HepG2 (cell line): ENCODE measurements at regions not wholly inside any gene's neighbourhood (a gene's known extent, or its start where the extent isn't known, plus 50 kb on each side); places are given as distances from the start of the nearest gene placed in this dataset.

Source experiments
- ATAC-seq: fragments of 200-7000 bp; cut with Tn5 transposase; 3 replicates; pipeline ENCODE4 v1.9.1; 2020; ENCODE audit warnings: mild to moderate bottlenecking, moderate library complexity
- BruUV-seq: library from RNA; stranded (reverse); fragments of 400-500 nt; replicated peaks from 2 replicates; lab custom pipeline; 2021; lab: Mats Ljungman, UMichigan
- CTCF ChIA-PET: fragments of 300-600 bp; formaldehyde crosslinking; extraction: SDS; loops from one replicate; lab custom pipeline; 2021; ENCODE audit warnings: low total read pairs, inconsistent platforms, low intra/inter-chr PET ratio; lab: Yijun Ruan, JAX
- POLR2A ChIA-PET: fragments of 350-600 bp; sonication (Branson Sonifier 250); formaldehyde crosslinking; loops from one replicate; lab custom pipeline; 2020; ENCODE audit warnings: antibody characterized with exemption, inconsistent platforms; lab: Yijun Ruan, JAX
- DNase-seq: peaks from one replicate; pipeline ENCODE4 v3.0.0-alpha.2; 2015; ENCODE audit warnings: low spot score
- FAIRE-seq: peaks from 3 replicates; lab custom pipeline; 2011; peaks lifted over from hg19 to GRCh38; lab: Jason Lieb, UNC
- H2AFZ ChIP-seq: one replicate; pipeline ENCODE4 v1.6.1; 2011; ENCODE audit warnings: low read length, inconsistent platforms
- H3K27ac ChIP-seq: fragments of 300-600 bp; 3 replicates; pipeline ENCODE4 v1.8.0; 2011; ENCODE audit warnings: mixed run types, mild to moderate bottlenecking, mixed read lengths, low read length, inconsistent platforms; ENCODE audit not compliant: insufficient read depth; ENCODE audit errors: extremely low read length
- H3K27me3 ChIP-seq, 2 experiments: fragments of 200-600 bp in 1 of 2; 2 replicates in 1 of 2; 3 replicates in 1 of 2; pipeline versions ENCODE4 v1.6.0 to v1.8.0; 2011; ENCODE audit warnings: low read length in 2 of 2, mild to moderate bottlenecking in 2 of 2, moderate library complexity in 2 of 2, inconsistent platforms in 1 of 2; ENCODE audit not compliant: insufficient read depth in 2 of 2, control insufficient read depth in 1 of 2
- H3K36me3 ChIP-seq, 2 experiments: fragments of 200-600 bp in 1 of 2; replicated peaks in 1 of 2; 2 replicates in 1 of 2; 3 replicates in 1 of 2; pipeline versions ENCODE4 v1.5.1 to v1.8.0; 2011; ENCODE audit warnings: low read length in 2 of 2, inconsistent platforms in 1 of 2; ENCODE audit not compliant: insufficient read depth in 2 of 2, control insufficient read depth in 1 of 2
- H3K4me1 ChIP-seq: 2 replicates; pipeline ENCODE4 v1.5.1; 2012; ENCODE audit warnings: low read length, inconsistent platforms; ENCODE audit not compliant: insufficient read depth
- H3K4me2 ChIP-seq: 2 replicates; pipeline ENCODE4 v1.6.0; 2011; ENCODE audit warnings: low read depth, low read length, inconsistent platforms
- H3K4me3 ChIP-seq, 3 experiments: fragments of 200-600 bp in 1 of 3; sonication (generic), shearing (Covaris generic) in 1 of 3; replicated peaks in 1 of 3; 2 replicates each; pipeline ENCODE4 v1.5.1; 2011 to 2016; ENCODE audit warnings: low read length in 3 of 3, inconsistent platforms in 2 of 3, low read depth in 2 of 3, mild to moderate bottlenecking in 2 of 3, control low read depth in 1 of 3, mixed read lengths in 1 of 3; ENCODE audit not compliant: insufficient read depth in 1 of 3
- H3K79me2 ChIP-seq: one replicate; pipeline ENCODE4 v1.6.1; 2011; ENCODE audit warnings: low read length, inconsistent platforms; ENCODE audit not compliant: insufficient read depth
- H3K9ac ChIP-seq: 2 replicates; pipeline ENCODE4 v1.6.0; 2011; ENCODE audit warnings: mild to moderate bottlenecking, low read depth, low read length, inconsistent platforms; ENCODE audit not compliant: insufficient read depth
- H3K9me3 ChIP-seq: 2 replicates; pipeline ENCODE4 v1.5.1; 2012; ENCODE audit warnings: mild to moderate bottlenecking, low read length
- H4K20me1 ChIP-seq: 2 replicates; pipeline ENCODE4 v1.6.0; 2011; ENCODE audit warnings: inconsistent platforms, mild to moderate bottlenecking, low read length, moderate library complexity; ENCODE audit not compliant: insufficient read depth
- HMGXB4 ChIP-seq, 2 experiments: sonication (generic) in 1 of 2; formaldehyde crosslinking in 1 of 2; IDR thresholded peaks; 2 replicates each; pipeline versions ENCODE4 v1.4.0 to v1.6.1; 2018 to 2020; ENCODE audit warnings: missing genetic modification reagents in 2 of 2, borderline replicate concordance in 1 of 2, low read depth in 1 of 2, mild to moderate bottlenecking in 1 of 2, missing biosample characterization in 1 of 2
- ZNF296 ChIP-seq: sonication (generic); formaldehyde crosslinking; conservative IDR thresholded peaks from 2 replicates; pipeline ENCODE4 v1.5.0; 2020; ENCODE audit warnings: mild to moderate bottlenecking, missing genetic modification reagents
- WGBS: methylation state at CpG from one replicate; pipeline ENCODE4 v1.1.6; 2017; ENCODE audit warnings: low lambda C conversion rate; 5-methylcytosine and 5-hydroxymethylcytosine counted together
- in situ Hi-C: cut with HindIII; loops from 2 replicates; pipeline ENCODE4 v1.10.0; 2017; ENCODE audit warnings: low pct_unique_long_range_greater_than_20kb; ENCODE audit not compliant: extremely low pct_ligation_motif_present
- intact Hi-C: fragments of 100-400 bp; cut with micrococcal nuclease; formaldehyde crosslinking; loops from one replicate; pipeline ENCODE4 v1.10.0; 2022; ENCODE audit not compliant: unreplicated experiment
- TF ChIP-seq, protein P1 (sequence below): sonication (generic); formaldehyde crosslinking; IDR thresholded peaks from 2 replicates; pipeline ENCODE4 v1.4.0; 2020; ENCODE audit warnings: missing genetic modification reagents, borderline replicate concordance

DNA sequence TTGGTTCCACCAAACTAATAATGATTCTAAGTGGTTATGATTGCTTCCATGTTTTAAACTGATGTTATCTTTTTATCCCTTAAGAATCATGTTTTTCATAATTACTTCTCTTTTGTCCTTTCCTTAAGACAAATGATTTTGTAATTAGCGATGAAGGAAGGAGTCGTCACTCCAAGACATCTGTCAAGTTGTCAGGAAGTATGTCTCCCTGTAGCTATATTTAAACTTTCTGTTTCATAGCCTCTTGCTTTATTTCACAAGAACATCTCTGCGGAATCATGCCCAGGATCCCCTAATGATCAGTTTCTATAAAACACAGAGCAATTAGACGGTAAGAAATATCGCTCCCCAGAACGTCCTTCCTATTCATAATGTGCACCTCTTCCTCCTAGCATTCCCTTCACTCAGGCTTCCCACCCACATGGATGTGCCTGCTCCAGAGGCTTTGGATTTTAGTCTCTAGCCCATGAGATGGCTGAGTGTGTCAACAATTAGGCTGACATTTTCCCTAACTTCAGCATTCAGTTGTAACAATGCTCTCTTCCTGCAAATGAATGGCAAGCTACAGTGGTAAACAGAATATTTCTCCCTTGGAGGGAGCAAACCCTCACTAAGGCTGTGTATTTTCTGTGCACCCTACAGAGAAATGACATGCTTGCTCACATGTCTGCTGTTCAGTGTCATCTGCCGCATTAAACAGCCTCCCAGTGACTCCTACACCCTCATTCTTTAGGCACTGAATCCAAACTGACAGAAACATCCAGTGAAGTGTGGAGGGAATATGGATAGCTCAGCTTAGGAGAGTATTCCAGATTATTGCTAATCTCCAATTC, 879.6 kb upstream of the CELF4 start:
- POLR2A ChIA-PET, result no interaction called here
- TF ChIP-seq ZNF296 (CRISPR knock-in tag) (no peak), HMGXB4 (CRISPR knock-in tag; IDR thresholded peaks at IDR 0.05; ENCODE audit: borderline replicate concordance in 1 of 2, low read depth in 1 of 2) (no peak)
- TF ChIP-seq, protein P1, sequence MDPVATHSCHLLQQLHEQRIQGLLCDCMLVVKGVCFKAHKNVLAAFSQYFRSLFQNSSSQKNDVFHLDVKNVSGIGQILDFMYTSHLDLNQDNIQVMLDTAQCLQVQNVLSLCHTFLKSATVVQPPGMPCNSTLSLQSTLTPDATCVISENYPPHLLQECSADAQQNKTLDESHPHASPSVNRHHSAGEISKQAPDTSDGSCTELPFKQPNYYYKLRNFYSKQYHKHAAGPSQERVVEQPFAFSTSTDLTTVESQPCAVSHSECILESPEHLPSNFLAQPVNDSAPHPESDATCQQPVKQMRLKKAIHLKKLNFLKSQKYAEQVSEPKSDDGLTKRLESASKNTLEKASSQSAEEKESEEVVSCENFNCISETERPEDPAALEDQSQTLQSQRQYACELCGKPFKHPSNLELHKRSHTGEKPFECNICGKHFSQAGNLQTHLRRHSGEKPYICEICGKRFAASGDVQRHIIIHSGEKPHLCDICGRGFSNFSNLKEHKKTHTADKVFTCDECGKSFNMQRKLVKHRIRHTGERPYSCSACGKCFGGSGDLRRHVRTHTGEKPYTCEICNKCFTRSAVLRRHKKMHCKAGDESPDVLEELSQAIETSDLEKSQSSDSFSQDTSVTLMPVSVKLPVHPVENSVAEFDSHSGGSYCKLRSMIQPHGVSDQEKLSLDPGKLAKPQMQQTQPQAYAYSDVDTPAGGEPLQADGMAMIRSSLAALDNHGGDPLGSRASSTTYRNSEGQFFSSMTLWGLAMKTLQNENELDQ (CRISPR knock-in tag), result no peak
- H3K27me3 ChIP-seq, result no peaks in the 10 kb centered on the region; a peak in 1 of 5 replicates
- no peaks in the 10 kb centered on the region for H3K4me1 ChIP-seq
- H3K4me3 ChIP-seq, result no peak overlapping the region
- H3K79me2 ChIP-seq, result no peaks in the 10 kb centered on the region
- H3K27ac ChIP-seq, result no peak overlapping the region
- intact Hi-C loops, result no loop called here
- ATAC-seq, result no peak
- H2AFZ ChIP-seq, result no peak overlapping the region
- FAIRE-seq, result no peak
- no peaks in the 10 kb centered on the region for H3K36me3 ChIP-seq
- H3K9me3 ChIP-seq, result no peaks in the 10 kb centered on the region
- 2% methylated on average over 6 of the region's 7 CpGs for WGBS
- no peak overlapping the region for H3K4me2 ChIP-seq
- CTCF ChIA-PET, result no interaction called here
- BruUV-seq, result no TSS peak
- in situ Hi-C loops, result no loop called here
- H3K9ac ChIP-seq, result no peak overlapping the region
- DNase-seq, result no peak
- H4K20me1 ChIP-seq, result no peaks in the 10 kb centered on the region
